DMS114 treated with DMSO at 0.1 percent for 48 hours (cell line): ENCODE measurements at regions not wholly inside any gene's neighbourhood (a gene's known extent, or its start where the extent isn't known, plus 50 kb on each side); places are given as distances from the start of the nearest gene placed in this dataset.

Experiments used
- DNase-seq: peaks from one replicate; lab custom pipeline; 2025; ENCODE audit not compliant: unreplicated experiment; lab: John Stamatoyannopoulos, UW

- DNase-seq, result no peak
These were observed 321.4 kb downstream of the AJAP1 start for GRCh38 chr1:4975856-4976255.

GRCh38 chr1:4974981-4975685 is 320.7 kb downstream of the AJAP1 start:
- DNase-seq, result no peak

GRCh38 chr1:4973341-4973740 is 318.9 kb downstream of the AJAP1 start:
- DNase-seq, result no peak

- no peak for DNase-seq
These were observed 318.4 kb downstream of the AJAP1 start for GRCh38 chr1:4972761-4973320.

- no peak for DNase-seq
These were observed 317.3 kb downstream of the AJAP1 start for GRCh38 chr1:4971666-4972065.

DNA sequence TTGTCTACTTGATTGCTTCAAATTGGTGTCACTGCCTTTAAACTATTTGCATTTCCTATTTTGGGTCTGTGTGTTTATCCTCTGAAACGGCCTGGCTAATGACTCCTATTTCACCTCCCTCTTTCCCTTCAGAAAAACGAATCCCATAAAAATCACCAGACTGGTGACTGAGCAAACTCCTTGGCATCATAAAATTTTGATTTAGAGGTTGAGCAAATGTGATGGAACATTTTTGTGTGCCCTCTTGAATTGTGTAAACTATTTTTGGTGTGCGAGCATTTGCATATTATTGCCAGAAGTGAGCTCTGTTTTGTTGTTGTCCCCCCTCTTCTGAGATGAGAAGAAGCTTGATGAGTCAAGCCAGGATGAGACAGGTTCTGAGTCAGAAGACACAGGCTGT is 316.1 kb downstream of the AJAP1 start:
- DNase-seq, result no peak

DNA sequence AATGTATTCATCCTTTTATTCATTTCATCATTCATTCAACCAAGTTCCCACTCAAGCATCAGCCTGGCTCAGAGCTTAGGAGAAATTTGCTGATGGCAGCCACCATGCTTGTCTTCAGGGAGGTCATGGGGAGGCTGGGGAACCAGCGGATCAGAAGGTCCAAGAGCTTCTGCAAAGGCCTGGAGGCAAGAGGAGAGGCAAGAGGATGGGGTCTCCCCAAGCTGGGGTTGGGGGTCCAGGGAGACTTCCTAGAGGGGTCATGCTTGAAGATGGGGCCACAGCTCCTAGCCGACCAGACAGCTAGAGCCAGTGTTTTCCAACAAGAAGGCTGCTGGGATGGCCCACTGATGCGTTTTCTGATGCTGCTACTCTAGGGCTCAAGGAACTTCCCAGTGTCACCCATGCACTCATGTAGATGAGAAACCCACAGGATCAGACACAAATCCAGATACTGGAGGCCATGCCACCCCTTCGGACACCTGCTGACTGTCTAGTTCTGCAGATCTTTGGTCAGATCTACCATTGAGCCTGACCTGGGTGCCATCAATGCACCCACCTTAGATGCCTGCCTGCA is 315.2 kb downstream of the AJAP1 start:
- DNase-seq, result no peak

GRCh38 chr1:4965346-4966075 is 311.1 kb downstream of the AJAP1 start:
- DNase-seq, result no peak

DNA sequence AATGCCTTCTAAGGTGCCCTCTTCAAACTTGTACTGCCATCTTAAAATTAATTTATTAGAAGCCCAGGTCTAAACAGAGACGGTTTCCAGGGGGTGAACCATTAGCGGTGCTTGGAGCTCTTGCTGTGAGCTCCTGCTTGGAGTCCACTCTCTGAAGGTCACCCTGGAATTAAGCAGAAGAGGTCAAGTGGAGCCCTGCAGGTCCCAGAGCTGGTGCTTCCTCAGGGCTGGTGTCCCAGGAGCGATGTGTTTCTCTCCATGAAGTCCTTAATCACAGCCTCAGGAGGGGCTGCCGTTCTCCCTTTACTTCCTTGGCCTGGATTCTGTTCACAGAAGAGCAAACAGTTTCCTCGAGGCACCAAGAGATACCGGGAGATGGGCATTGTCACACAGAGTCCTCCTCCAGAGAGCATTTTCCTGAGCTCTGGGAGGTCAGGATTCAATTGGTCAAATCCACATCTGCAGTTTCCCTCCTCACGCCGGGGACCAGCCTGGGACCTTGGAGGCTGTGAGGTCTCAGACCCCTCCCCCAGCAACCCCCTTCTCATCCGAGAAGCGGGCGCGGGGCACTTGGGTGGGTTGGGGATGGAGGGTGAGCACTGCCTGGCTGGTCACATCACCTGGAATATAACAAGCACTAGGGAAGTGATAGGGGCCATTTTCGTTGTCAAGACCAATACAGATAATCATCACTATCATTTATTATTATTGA is 310.4 kb downstream of the AJAP1 start:
- DNase-seq, result no peak

GRCh38 chr1:4963251-4963650 is 308.8 kb downstream of the AJAP1 start:
- DNase-seq, result no peak

DNA sequence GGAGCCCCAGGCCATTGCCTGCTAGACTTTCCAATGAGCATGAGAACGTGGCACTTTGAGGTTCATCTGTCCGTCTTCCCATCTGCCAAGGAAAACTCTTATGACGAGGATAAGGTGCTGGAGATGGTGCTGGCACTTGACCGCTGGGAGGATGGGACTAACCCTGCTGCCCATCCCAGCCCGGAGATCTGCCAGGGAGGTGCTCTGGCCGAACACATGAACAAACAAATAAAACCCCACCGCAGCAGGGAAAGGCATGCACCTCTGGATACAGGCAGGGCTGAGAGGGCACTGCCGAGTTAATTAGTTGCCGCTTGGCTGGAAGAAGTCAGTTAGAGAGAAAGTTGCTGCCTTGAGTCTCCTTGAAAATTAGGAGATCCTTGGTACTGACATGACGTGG is 308.4 kb downstream of the AJAP1 start:
- no peak for DNase-seq

DNA sequence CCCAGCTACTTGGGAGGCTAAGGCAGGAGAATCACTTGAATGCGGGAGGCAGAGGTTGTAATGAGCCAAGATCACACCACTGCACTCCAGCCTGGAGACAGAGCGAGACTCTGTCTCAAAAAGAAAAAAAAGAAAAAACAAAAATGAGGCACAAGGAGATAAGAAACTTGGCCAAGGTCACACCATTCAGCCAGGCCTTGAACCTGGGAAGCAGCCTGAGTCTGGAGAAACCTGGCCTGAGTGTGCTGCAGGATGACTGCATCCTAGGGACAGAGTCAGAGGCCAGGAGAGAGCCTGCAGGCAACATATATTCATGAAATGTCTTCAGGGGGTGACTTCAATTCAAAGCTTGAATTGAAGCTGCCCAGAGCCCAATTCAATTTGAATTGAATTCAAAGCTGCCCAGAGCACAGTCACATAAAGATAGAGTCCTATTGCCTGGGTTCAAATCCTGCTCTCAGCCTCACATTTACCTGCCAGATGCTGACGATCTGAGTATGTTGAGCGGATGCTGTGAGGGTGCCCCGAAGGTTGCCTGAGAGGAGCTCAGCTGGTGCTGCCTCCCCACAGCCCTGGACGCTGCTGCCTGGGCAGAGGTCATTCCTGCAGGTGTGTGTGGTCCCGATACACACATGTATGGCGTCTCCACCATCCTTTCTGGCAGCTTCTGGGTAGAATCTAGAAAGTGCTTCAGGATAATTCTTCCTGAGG is 307.7 kb downstream of the AJAP1 start:
- DNase-seq, result no peak

DNA sequence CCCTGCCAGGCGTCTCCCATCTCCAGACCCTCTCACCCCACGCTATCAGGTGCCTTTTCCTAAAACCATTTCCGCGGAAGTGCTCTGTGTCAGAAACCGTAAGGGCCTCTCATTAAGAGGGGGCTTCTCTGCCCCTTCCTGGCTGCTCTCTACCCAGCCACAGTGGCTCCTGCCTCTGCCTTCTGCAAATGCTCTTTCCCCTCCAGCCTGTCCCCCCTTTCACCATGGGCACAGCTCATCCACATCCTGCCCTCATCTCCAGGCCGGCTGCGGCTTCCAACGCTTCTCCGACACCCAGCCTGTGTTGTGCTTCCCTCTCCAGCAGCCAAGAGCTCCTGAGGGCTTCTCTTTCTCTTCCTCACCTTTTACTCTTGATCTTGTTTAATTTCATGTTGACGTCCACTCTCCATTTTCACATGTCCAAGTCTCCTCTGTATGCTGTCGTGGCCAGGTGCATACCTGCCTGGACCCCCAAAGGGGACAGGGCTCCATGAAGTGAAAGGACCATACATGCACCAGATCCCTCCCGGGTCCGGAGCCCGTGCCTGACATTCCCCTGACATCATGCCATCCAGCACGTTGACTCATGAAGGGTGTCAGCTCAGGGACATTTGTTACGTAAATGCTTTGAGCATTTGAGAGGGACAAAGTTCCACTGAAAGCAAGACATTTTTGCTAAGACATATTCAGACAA is 306.5 kb downstream of the AJAP1 start:
- DNase-seq, result no peak

DNA sequence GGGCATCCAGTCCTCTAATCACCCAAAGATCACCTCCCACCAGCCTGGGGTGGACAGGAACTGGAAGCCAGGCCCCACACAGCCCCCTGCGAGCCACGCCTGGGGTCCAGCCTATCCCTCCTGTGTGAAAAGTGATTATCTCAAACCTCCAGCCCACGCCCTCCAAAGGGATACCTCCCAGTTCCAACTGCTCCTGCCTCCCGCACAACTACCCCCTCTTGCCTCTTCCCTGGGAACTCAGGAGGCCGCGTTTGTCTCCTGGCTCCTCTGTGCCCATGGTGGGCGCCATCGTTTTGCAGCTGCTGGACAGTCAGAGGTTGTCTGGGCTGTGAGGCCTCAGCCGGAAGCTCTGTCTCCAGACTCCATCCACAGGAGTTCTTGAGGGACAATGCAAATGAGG is 305.9 kb downstream of the AJAP1 start:
- no peak for DNase-seq

- DNase-seq, result no peak
These were observed 304.8 kb downstream of the AJAP1 start for GRCh38 chr1:4959216-4959615.

- DNase-seq, result no peak
These were observed 302.6 kb downstream of the AJAP1 start for GRCh38 chr1:4957027-4957426.

GRCh38 chr1:4954392-4954791 is 300.0 kb downstream of the AJAP1 start:
- no peak for DNase-seq

- no peak for DNase-seq
These were observed 297.2 kb downstream of the AJAP1 start for GRCh38 chr1:4951601-4952000.

- DNase-seq, result no peak
These were observed 291.9 kb downstream of the AJAP1 start for GRCh38 chr1:4946343-4946742.

GRCh38 chr1:4944911-4945310 is 290.5 kb downstream of the AJAP1 start:
- DNase-seq, result no peak
